ENCODE measurements at regions not wholly inside any gene's neighbourhood (a gene's known extent, or its start where the extent isn't known, plus 50 kb on each side); places are given as distances from the start of the nearest gene placed in this dataset.

GRCh38 chr11:98036810-98037209 is 983.9 kb upstream of the CNTN5 start:
- H2AFZ ChIP-seq = no peak overlapping the region
- Mint-ChIP-seq H3K9me3 (peaks cover 3% of the 10 kb centered on the region; the same call in 2 of the 3 replicates), H3K4me3 (no peak overlapping the region), H3K27me3 (ENCODE audit: insufficient read depth, low read depth, poor library complexity) (no peaks in the 10 kb centered on the region), H3K4me1 (no peaks in the 10 kb centered on the region; the same call in 2 of the 3 replicates), H3K36me3 (ENCODE audit: low read depth) (no peaks in the 10 kb centered on the region; the same call in 2 of the 3 replicates), H3K27ac (no peak overlapping the region)
- H3K4me2 ChIP-seq = no peak overlapping the region
- H3K27me3 ChIP-seq (ENCODE audit: insufficient read depth) = no peaks in the 10 kb centered on the region
- ATAC-seq (no peak), DNase-seq (ENCODE audit: low spot score) (no peak)
- no peaks in the 10 kb centered on the region for H3K36me3 ChIP-seq (ENCODE audit: insufficient read depth)
- no peaks in the 10 kb centered on the region; the same call in 1 of the 2 replicates for H3K9me2 ChIP-seq (ENCODE audit: insufficient read depth)
- H4K20me1 ChIP-seq (replicated peaks; ENCODE audit: insufficient read depth) = no peaks in the 10 kb centered on the region
- no peaks in the 10 kb centered on the region for H3F3A ChIP-seq (replicated peaks; ENCODE audit: low read depth)
- H3K4me1 ChIP-seq (ENCODE audit: insufficient read depth) = no peaks in the 10 kb centered on the region
- no peaks in the 10 kb centered on the region for H3K79me2 ChIP-seq (replicated peaks; ENCODE audit: insufficient read depth)
- H3K27ac ChIP-seq (ENCODE audit: low read depth) = no peak overlapping the region
- no peak overlapping the region for H3K4me3 ChIP-seq
- TF ChIP-seq, protein P1, sequence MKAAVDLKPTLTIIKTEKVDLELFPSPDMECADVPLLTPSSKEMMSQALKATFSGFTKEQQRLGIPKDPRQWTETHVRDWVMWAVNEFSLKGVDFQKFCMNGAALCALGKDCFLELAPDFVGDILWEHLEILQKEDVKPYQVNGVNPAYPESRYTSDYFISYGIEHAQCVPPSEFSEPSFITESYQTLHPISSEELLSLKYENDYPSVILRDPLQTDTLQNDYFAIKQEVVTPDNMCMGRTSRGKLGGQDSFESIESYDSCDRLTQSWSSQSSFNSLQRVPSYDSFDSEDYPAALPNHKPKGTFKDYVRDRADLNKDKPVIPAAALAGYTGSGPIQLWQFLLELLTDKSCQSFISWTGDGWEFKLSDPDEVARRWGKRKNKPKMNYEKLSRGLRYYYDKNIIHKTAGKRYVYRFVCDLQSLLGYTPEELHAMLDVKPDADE (IDR thresholded peaks at IDR 0.05) = no peak
- no peak for TF ChIP-seq EZH2 (IDR thresholded peaks at IDR 0.05; ENCODE audit: low read depth, unreplicated experiment)
- TF ChIP-seq ZNF462 (CRISPR knock-in tag; IDR thresholded peaks at IDR 0.05) = no peak

Measured in GM23338 (cell line).